Body of pancreas (tissue), 4 donors: ENCODE measurements at regions not wholly inside any gene's neighbourhood (a gene's known extent, or its start where the extent isn't known, plus 50 kb on each side); places are given as distances from the start of the nearest gene placed in this dataset.

Experiments used
- ATAC-seq: fragments of 150-250 bp; one replicate; pipeline ENCODE4 v1.9.1; 2016
- DNase-seq, 4 donors: peaks; one replicate each; pipeline ENCODE4 v3.0.0-alpha.2; 2019
- H3K27ac ChIP-seq, 4 donors: fragments of 200-600 bp; sonication (generic); 1 replicate in 3 of 4; 2 replicates in 1 of 4; pipeline versions ENCODE4 v1.5.1 to v1.6.1; 2016 to 2019; ENCODE audit warnings: mild to moderate bottlenecking in 1 of 4, mixed read lengths in 1 of 4, moderate library complexity in 1 of 4
- H3K27me3 ChIP-seq, 2 donors: fragments of 200-600 bp; sonication (generic); one replicate each; pipeline ENCODE4 v1.6.0; 2016; ENCODE audit warnings: mild to moderate bottlenecking in 1 of 2
- H3K36me3 ChIP-seq, 2 donors: fragments of 200-600 bp; sonication (generic); replicated peaks in 1 of 2; 2 replicates each; pipeline ENCODE4 v1.5.1; 2016; ENCODE audit warnings: low read depth in 2 of 2; ENCODE audit not compliant: insufficient read depth in 1 of 2
- H3K4me1 ChIP-seq: fragments of 200-600 bp; sonication (generic); one replicate; pipeline ENCODE4 v1.6.0; 2016
- H3K4me3 ChIP-seq, 2 donors: fragments of 200-600 bp; sonication (generic); 1 replicate in 1 of 2; 2 replicates in 1 of 2; pipeline ENCODE4 v1.5.1; 2016 to 2019
- H3K9me3 ChIP-seq, 3 donors: fragments of 200-600 bp; sonication (generic); 1 replicate in 2 of 3; 2 replicates in 1 of 3; pipeline ENCODE4 v1.5.1; 2016
- CTCF ChIP-seq, 7 experiments: fragments of 450-650 bp in 4 of 7; fragments of 200-600 bp in 3 of 7; sonication (generic) in 3 of 7; IDR thresholded peaks; one replicate each; pipeline ENCODE4 v1.5.1; 2016 to 2019; ENCODE audit warnings: antibody characterized with exemption in 7 of 7
- POLR2A ChIP-seq, 3 donors: fragments of 450-650 bp; IDR thresholded peaks; one replicate each; pipeline ENCODE4 v1.6.1; 2016; ENCODE audit warnings: antibody characterized with exemption in 3 of 3, mild to moderate bottlenecking in 2 of 3
- WGBS, 2 donors: methylation state at CpG; one replicate each; pipeline ENCODE4 v1.1.5; 2017; 5-methylcytosine and 5-hydroxymethylcytosine counted together
- intact Hi-C: fragments of 100-400 bp; cut with DNase I; formaldehyde crosslinking; loops from one replicate; pipeline ENCODE4 v1.15.1; 2023

DNA sequence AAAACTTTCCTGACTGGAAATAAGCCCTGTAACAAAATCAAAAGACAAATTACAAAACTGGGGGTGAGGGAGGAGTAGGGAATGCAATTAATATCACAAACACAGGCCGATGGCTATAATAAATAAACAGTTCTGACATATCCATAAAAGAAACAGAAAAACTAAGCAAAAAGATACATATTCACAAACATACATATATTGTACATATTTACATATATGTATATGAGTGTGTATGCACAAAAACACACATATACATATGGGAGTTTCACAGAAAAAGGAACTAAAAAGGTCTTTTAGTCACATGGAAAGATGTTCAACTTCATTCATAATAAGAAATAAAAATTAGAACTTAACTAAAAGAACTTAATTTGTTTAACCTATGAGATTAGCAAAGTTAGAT is 292.7 kb downstream of the TFAP2A start:
- H3K4me1 ChIP-seq, result no peaks in the 10 kb centered on the region
- 32 to 34% methylated on average over 1 of the region's 1 CpG for WGBS, 2 donors
- DNase-seq (no peak), ATAC-seq (no peak)
- no peak for TF ChIP-seq POLR2A (IDR thresholded peaks at IDR 0.05)
- TF ChIP-seq CTCF (IDR thresholded peaks at IDR 0.05), result no peak
- H3K9me3 ChIP-seq, result no peaks in the 10 kb centered on the region
- no peak overlapping the region for H3K4me3 ChIP-seq
- no peaks in the 10 kb centered on the region for H3K27me3 ChIP-seq
- H3K27ac ChIP-seq, result no peak overlapping the region
- H3K36me3 ChIP-seq, result no peaks in the 10 kb centered on the region
- intact Hi-C loops, result no loop called here

GRCh38 chr6:10112871-10113549 is 301.9 kb downstream of the TFAP2A start:
- H3K4me3 ChIP-seq, result no peak overlapping the region
- no peaks in the 10 kb centered on the region for H3K9me3 ChIP-seq
- H3K27ac ChIP-seq, result no peak overlapping the region
- no peaks in the 10 kb centered on the region for H3K27me3 ChIP-seq
- DNase-seq (no peak), ATAC-seq (no peak)
- WGBS, 2 donors, result 8 to 22% methylated on average over 8 to 28 of the region's 28 CpGs
- no peaks in the 10 kb centered on the region for H3K36me3 ChIP-seq
- no peaks in the 10 kb centered on the region for H3K4me1 ChIP-seq
- intact Hi-C loops, result no loop called here
- TF ChIP-seq CTCF (IDR thresholded peaks at IDR 0.05) (no peak), POLR2A (IDR thresholded peaks at IDR 0.05) (no peak)

- Histone ChIP-seq H3K9me3 (no peaks in the 10 kb centered on the region), H3K27me3 (no peaks in the 10 kb centered on the region), H3K4me1 (no peaks in the 10 kb centered on the region), H3K4me3 (no peak overlapping the region), H3K27ac (no peak overlapping the region), H3K36me3 (no peaks in the 10 kb centered on the region)
- intact Hi-C loops, result no loop called here
- TF ChIP-seq CTCF (IDR thresholded peaks at IDR 0.05) (no peak), POLR2A (IDR thresholded peaks at IDR 0.05) (no peak)
- ATAC-seq, result no peak
- no peak for DNase-seq
- WGBS, 2 donors, result 67 to 73% methylated on average over 7 of the region's 7 CpGs
These were observed 302.9 kb downstream of the TFAP2A start for GRCh38 chr6:10111975-10112374.

DNA sequence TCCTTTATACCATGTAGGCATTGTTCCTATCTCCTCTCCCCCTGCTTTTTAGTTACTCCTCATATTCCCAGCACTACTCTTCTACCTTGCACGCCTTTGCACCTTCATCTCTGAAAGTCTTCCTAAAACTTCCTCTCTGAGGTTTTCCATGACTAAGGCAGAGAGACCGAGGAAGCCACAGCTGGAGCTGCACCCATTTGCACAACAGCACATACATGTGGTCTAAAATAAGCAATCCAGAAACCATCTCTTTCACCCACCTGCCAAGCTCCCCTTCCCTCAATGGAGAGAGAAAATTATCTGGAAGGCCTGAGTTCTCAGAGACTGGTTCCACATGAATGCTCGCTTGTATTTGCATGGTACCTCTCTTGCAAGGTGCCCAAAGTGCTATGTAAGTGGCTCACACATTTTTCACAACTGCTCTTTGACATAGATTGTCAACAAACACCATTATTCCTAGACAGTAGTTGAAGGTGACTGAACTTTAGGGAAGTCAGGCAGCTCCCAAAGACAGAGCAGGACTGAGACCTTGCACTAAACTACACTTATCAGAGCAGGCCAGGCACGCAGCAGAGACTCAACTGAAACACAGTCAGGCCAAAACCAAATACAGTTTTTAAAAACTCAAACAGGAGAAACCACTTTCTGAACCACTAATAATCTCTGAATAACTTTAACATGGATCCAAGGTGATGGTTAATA is 313.2 kb downstream of the TFAP2A start:
- no peak for DNase-seq
- intact Hi-C loops, result no loop called here
- no peaks in the 10 kb centered on the region for H3K36me3 ChIP-seq
- no peak overlapping the region for H3K4me3 ChIP-seq
- no peak for ATAC-seq
- H3K27me3 ChIP-seq, result no peaks in the 10 kb centered on the region
- H3K27ac ChIP-seq, result no peak overlapping the region
- H3K4me1 ChIP-seq, result peaks cover 12% of the 10 kb centered on the region
- H3K9me3 ChIP-seq, result no peaks in the 10 kb centered on the region
- WGBS, 2 donors, result 74 to 77% methylated on average over 4 of the region's 4 CpGs
- TF ChIP-seq CTCF (IDR thresholded peaks at IDR 0.05) (no peak), POLR2A (IDR thresholded peaks at IDR 0.05) (no peak)
